ENCODE measurements at regions not wholly inside any gene's neighbourhood (a gene's known extent, or its start where the extent isn't known, plus 50 kb on each side); places are given as distances from the start of the nearest gene placed in this dataset.

DNA sequence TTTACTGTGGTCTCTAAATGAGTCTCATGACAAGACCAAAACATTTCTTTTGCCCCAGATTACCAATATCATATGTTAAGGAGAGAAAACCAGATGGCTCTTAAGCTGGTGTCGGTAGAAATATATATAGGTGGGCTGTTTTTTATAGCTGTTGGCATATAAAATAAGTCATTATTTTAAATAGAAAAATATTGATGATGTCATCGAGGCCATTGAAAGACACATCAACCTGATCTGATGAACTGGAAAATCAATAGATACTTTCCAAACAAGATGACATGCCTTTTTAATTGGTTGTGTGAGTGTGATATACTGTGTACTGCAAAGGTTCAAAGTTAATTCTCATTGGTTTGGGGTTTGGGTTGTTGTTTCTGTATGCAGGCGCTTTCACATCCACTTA, 617.3 kb downstream of the CCDC171 start:
- TF ChIP-seq CTCF (IDR thresholded peaks at IDR 0.05) (no peak), POLR2A (IDR thresholded peaks at IDR 0.05) (no peak), EP300 (IDR thresholded peaks at IDR 0.05) (no peak)

Measured in ovary (tissue), 3 donors.